GM19324 (cell line): ENCODE measurements at regions not wholly inside any gene's neighbourhood (a gene's known extent, or its start where the extent isn't known, plus 50 kb on each side); places are given as distances from the start of the nearest gene placed in this dataset.
"Not testable (repeated sequence)": the region's sequence is repeated elsewhere in the genome, so short reads cannot be mapped to it uniquely, and the experiment has no call there.

Experiments
- ATAC-seq: cut with Tn5 transposase; IDR thresholded peaks from one replicate; pipeline ENCODE4 v1.9.1; 2021; ENCODE audit warnings: mild to moderate bottlenecking, moderate library complexity; ENCODE audit not compliant: unreplicated experiment, low FRiP score

DNA sequence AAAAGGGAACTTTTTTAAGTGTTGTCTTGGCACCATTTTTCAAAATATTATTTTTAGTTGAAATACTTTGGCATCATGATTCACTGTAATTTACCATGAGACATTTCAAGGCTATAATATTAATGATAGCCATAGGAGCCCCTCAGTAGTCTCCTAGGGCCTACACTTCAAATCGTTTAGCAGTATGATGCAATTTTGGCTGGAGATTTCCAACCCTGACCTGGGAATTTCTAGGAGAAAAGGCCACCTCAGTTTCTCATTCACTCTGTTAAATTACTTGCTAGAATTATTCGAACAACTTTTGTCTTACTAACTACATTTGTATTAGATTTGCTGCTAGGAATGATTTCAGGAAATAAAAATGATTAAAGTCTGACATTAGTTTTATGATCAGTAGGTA, 1610.9 kb upstream of the RAG2 start:
- ATAC-seq, result no peak

DNA sequence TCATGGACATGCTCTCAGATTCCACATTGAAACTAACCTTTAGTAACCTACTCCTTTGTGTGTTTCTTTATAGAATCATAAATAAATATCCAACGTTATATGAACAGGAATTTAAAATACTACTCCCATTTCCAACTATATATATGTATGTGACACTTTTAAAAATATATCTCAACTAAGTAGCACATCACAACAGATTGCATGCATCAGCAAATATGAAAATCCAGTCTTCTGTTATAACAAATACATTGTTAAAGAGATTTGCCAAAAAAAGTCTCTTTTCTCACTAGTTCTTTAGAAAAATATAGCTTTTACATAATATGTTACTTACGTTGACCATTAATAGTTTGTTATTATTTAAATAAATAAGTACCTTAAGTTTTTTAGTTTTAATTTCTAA, 1608.6 kb upstream of the RAG2 start:
- no peak for ATAC-seq

DNA sequence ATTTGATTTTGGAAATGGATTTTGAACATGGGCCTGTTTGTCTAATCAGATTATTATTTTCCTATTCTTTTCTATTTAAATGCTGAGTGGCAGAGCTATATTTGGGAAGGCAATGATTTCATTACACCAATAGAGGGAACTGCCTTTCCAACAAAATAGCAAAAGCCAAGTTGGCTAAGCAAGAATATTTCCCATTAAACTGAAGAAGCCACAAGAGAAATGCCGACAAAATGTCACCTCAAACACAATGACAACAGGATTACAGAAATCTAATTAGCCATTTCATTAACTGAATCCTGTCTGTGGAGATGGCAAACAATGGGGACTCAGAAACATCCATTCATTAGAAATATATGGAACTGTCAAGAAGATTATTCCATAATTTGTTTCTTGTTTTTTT, 1593.1 kb upstream of the RAG2 start:
- no peak for ATAC-seq

DNA sequence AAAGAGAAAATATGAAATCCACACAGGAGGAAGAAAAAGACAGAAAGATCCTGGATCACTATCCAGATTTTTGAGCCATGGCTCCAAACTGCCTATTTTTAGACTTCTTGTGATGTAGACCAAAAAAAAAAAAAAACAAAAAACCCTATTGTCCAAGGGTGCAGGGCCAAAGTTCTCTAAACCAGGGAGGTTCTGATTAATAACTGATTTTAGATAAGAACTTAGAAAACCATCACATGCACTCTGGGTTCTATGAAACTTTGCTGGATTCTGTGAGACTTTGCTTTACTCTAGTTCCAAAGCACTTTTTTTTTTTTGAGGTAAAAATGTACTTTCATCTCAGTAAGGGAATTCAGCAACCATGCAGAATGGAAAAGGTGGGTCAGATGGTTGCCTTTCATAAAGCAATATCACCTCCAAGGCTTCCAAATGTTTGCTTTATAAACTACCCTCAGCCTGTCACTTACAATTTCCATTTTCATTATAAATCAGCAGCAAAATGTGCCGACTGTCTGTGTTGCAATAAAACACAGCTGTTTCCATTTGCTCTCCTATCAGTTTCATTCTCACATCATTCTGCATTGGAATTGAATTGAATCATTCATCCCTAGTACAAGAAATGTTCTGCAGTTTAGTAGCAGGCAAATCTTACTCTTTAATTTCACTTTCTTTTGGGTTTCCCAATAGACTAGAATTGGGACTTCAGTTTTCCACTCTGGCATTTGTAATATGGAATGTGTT, 1584.3 kb upstream of the RAG2 start:
- no peak for ATAC-seq

DNA sequence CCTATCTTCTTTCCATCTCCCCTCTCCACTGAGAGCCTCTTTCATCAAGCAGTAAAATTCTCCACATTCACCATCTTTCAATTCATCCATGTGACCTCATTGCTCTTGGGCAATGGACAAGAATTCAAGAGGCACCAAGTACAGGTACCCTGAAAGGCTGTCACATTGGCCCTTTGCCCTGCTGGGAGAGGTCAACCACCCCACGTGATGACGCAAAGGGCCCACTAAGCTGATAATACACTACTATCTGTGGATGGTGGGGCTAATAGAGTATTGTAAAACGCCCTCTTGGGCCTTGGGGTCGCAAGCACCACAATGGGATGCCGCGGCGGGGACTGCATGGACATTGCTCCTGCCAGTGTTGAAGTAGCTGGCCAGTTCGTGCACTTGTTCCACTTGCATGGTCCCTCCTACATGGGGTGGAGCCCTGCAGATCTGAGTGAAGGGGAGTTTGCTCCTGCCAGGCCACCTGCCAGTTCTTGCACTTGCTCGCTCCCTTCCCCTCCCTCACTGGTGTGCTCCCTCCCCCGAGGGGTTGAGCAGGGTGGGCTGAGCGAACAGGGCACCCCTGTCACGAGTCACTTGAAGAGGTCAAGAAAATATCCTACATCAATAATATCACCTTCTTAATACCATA, 1578.8 kb upstream of the RAG2 start:
- no peak for ATAC-seq

DNA sequence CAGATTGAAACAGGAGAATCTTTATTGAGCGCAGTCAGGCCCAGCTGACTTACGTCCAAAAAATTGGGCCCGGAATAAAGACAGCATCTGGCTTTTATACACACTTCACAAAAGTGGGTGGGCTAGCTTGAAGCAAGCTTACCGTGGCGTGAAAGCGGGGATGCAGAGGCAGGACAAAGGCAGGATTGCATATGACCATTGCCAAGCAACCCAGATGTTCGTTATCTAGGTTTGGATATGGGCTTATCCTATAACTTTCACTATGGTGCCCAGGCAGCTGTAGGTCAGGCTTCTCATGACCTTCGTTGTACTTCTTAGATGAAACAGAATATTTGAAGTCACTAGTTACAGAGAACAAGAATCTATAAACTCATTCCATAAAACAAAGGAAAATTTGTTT, 1575.6 kb upstream of the RAG2 start:
- ATAC-seq, result no peak

DNA sequence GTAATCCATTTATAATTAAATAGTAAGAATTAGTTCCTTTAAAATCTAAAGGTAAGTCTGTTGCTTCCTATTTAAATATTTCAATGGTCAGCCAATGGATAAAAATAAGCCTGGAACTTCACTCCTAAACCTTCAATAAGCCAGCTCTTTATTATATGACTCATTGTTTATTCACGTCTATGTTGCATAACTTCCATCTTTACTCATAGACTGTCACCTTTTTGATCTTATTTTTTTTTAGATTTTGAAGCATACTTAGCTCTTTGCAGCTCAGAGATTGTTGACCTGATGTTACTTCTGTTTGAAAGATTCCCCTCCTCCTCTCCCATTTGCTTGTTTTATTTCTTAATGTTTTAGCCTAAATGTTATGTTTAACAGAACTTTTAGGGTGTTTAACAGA, 1571.2 kb upstream of the RAG2 start:
- no peak for ATAC-seq

DNA sequence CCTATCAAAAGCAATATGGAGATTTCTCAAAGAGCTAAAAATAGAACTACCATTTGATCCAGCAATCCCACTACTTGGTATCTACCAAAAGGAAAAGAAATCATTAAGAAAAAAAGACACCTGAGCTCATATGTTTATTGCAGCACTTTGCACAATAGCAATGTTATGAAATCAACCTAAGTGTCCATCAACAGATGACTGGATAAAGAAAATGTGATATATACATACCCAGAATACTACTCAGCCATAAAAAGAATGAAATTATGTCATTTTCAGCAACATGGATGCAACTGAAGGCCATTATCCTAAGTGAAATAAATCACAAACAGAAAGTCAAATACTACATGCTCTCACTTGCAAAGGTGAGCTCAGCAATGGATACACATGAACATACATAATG, 1565.5 kb upstream of the RAG2 start:
- no peak for ATAC-seq

DNA sequence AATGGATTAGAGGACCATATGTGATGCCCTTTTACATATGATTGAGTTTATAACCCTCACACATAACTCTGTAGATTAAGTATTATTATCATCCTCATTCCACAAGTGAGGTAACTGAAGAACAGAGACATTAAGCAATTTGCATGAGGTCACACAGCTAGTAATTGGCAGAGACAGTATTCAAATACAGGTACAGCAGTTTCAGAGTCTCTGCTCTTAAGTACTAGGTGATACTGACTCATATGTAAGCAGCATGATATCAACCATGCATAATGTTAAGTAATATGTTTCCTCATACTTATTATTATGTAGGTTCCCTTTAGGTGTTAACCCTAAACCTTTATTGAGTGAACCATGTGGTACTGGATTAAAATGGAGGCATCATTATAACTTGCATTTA, 1562.4 kb upstream of the RAG2 start:
- ATAC-seq, result no peak

DNA sequence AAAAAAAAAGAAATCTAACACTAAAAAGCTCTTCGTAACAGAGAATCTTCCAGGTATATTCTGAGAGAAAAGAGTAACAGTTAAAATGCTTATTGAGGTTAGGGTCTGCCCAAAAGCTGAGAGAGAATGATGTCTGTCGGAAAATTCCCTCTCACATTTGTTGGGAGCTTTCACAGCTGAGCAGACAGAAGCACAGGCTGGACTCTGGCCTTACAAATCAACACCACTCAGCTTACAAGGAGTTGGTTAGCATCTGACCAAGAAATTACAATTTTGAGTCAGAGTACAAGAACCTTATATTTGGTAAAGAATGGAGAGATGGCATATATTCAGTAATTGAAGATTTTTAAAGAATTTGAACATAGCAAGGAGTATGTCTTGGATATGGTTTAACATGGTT, 1561.0 kb upstream of the RAG2 start:
- no peak for ATAC-seq

DNA sequence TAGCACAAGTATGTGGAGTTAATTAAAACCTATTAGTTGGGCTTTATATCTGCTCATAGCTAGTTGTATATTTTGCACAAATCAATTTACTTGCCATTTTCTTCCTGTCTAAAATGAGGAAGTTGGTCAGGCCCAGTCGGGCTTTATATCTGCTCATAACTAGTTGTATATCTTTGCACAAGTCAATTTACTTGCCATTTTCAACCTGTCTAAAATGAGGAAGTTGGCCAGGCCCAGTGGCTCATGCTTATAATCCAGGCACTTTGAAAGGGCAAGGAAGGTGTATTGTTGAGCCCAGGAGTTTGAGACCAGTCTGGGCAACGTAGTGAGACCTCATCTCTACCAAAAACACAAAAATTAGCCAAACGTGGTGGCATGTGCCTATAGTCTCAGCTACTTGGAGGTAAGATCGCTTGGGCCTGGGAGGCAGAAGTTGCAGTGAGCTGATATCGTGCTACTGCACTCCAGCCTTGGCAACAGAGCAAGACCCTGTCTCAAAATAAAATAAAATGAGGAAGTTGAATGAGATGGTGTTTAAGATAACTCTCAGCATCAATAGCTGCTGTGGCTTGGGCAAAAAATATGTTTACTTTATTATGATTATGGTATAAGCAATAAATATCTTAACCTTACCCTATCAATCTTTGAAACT, 1558.6 kb upstream of the RAG2 start:
- ATAC-seq, result no peak

DNA sequence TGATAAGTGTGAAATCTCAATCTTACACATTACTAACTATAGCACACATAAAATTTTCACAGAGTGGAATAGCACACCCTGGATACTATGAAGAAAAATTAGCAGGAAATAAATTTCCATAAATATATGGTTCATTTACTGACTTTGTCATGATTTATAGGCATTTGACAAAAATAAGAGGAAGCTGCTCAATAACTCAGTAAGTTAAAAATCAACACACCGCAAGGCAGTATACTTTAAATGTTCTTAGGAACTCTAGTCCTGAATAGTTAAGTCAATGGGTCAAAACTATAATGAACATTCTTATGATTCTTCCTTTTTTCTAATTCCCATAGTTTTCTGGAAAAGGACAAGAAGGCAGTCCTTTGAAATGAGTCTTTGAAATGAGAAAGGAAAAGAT, 1557.8 kb upstream of the RAG2 start:
- no peak for ATAC-seq

DNA sequence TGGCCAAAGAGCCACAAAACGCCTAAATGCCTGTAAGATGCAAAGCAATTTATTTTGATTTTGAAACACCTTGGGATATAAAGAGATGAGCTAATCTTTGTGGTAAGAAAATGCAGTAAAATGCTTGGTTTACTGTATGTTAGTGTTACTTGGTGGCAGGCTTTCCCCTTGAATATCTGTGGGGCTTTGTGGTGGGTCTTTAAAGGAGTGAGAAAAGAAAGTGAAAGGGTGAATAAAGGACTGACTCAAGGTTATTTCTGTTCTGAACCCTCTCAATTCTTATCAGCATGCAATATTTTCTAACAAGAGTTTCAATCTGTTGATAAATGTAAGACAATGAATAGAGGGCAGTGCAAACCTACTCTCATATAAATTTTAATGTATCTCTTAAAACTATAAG, 1555.9 kb upstream of the RAG2 start:
- ATAC-seq, result no peak

DNA sequence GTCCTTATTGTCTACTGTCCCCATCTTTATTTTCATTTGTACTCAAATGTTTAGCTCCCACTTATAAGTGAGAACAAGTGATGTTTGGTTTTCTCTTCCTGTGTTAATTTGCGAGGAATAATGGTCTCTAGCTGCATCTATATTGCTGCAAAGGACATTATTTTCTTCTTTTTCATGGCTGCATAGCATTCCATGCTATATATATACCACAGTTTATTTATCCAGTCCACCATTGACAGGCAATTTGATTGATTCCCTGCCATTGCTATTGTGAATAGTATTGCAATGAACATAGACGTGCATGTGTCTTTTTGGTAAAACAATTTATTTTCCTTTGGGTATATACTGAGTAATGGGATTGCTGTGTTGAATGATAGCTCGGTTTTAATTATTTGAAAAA, 1545.8 kb upstream of the RAG2 start:
- no peak for ATAC-seq

DNA sequence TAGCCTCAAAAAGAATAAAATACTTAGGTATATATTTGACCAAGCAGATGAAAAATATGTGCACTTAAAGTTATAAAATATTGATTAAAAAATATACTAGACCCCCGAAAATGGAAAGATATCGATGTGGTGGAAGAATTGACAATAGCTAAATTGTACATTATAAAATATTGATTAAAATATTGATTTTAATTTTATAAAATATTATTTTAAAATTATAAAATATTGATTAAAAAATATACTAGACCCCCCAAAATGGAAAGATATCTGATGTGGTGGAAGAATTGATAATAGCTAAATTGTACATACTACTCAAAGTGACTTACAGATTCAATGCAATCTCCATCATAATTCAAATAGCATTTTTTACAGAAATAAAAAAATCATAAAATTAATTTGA, 1540.9 kb upstream of the RAG2 start:
- ATAC-seq, result no peak

DNA sequence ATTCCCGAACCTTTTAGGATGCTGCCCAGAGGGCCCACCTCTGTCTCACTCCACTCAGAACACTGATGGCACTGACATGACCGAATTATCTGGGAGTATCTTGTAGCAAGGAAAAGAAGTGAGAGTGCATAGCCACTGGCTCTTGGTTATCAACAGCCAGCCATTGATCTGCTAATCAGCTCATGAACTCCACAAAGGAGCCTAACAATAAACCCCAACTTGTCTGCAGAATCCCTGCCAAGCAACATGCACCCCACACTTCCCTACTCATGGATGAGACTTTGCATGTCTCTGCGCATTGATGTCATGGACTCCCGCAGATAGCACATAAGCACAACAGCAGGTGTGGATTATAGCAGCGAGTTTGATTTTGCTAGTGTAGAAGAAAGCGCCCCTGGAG, 1538.9 kb upstream of the RAG2 start:
- ATAC-seq, result no peak

DNA sequence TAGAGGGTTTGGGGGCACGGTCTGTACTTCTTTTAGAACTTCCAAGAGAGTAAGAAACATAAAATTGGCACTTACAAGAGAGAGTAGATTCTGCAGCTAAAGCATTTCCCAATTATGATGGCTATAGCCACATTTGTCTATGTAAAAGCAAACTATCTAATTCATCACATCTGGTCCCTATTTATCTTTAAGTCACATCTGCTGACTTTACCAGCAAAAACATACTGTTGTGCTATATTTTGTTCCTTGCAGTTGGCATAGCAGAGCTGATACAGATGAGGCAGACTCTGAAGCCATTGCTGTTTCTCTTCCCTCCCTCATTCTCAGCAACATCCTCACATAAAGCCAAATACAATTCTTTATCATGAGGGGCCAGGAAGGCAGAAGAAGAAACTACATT, 1533.5 kb upstream of the RAG2 start:
- no peak for ATAC-seq

DNA sequence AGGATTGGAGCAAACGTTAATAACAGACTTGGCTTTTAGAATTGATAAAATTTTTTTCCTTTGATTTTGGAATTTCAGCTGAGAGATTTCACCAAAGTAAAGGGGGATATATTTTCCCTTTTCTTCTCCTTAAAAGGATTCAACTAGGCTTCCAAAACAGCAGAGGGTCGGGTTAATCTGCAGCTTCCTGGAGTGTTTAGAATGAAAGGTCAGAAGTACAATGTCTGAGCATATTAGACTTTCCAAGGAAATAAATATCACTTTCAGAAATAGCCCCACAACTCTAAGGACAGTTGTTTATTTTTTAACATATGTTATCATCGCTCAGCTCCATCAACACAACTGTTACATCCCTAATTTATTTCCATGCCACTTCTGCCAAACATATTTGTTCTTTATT, 1532.9 kb upstream of the RAG2 start:
- ATAC-seq, result no peak

DNA sequence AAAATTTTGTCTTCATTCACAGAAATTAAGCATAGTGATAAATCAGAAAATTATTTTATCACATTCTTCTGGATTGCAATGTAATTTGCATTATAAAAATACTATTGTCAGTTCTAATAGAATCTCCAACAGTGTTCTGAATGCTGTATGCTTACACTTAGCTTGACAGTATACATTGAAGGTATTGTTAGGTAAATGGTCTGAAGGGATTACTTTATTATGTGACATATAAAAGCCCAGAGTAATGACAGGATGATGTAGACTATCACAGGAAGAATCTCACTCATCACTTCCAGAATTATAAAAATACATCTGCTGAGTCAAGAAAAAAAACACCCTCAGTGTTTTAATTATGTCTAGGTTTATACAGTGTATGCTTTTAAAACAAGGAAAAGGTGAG, 1532.5 kb upstream of the RAG2 start:
- ATAC-seq, result no peak

DNA sequence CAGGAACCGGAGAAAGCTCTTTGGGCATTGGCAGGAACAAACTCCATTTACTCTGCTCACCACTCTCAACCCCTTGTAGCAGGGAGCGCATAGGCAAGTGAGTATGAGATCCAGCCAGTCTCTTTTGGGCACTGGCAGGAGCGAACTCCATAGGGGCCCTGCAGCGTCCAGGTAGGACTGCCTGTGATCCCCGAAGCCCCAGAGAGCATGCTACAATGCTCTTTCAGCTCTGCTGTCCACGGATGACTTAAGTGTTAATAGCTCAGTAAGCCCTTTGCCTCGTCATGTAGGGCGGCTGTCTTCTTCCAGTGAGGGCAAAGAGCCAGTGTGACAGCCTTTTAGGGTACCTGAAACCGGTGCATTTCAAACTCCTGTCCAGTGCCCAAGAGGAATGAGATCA, 1525.6 kb upstream of the RAG2 start:
- no peak for ATAC-seq

DNA sequence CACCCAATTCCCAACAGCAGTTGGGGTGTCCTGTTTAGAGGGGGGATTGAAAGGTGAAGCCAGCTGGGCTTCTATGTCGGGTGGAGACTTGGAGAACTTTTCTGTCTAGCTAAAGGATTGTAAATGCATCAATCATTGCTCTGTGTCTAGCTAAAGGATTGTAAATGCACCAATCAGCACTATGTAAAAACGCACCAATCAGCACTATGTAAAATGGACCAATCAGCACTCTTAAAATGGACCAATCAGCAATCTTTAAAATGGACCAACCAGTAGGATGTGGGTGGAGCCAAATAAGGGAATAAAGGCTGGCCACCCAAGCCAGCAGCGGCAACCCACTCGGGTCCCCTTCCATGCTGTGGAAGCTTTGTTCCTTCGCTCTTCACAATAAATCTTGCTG, 1518.6 kb upstream of the RAG2 start:
- not testable (repeated sequence) for ATAC-seq

DNA sequence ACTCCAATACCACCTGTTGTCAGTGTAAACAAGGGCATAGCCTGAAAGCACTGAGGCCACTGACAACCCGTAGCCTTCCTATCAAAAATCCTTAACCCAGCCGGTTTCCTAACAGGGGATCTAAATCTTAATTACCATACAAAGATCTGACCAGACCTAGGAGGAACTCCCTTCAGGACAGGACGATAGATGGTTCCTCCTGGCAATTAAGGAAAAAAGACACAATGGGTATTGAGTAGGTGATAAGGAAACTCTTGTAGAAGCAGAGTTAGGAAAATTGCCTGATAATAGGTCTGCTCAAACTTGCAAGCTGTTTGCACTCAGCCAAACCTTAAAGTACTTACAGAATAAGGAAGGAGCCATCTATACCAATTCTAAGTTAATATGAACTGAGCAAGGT, 1517.3 kb upstream of the RAG2 start:
- ATAC-seq, result not testable (repeated sequence)
